Panc1 (cell line): ENCODE measurements at regions not wholly inside any gene's neighbourhood (a gene's known extent, or its start where the extent isn't known, plus 50 kb on each side); places are given as distances from the start of the nearest gene placed in this dataset.
A peak's percentile ranks its signal among the peaks of the same experiment; 100 is the strongest.

Experiments used
- ATAC-seq: fragments of 200-7000 bp; cut with Tn5 transposase; 2 replicates; pipeline ENCODE4 v1.9.1; 2020; ENCODE audit warnings: mild to moderate bottlenecking, moderate library complexity
- BruUV-seq: library from RNA; stranded (reverse); fragments of 400-500 nt; replicated peaks from 2 replicates; lab custom pipeline; 2021; lab: Mats Ljungman, UMichigan
- CTCF ChIA-PET: fragments of 300-600 bp; sonication (Branson Sonifier 250); formaldehyde crosslinking; loops from one replicate; lab custom pipeline; 2022; ENCODE audit warnings: antibody characterized with exemption; lab: Charles Lee
- POLR2A ChIA-PET: fragments of 300-600 bp; sonication (Branson Sonifier 250); formaldehyde crosslinking; loops from one replicate; lab custom pipeline; 2022; ENCODE audit warnings: antibody characterized with exemption; lab: Charles Lee
- DNase-seq: peaks from one replicate; pipeline ENCODE4 v3.0.0-alpha.2; 2010; ENCODE audit warnings: low read depth, low spot score
- H3K27ac ChIP-seq: 2 replicates; pipeline ENCODE4 v1.5.1; 2011; ENCODE audit warnings: mild to moderate bottlenecking, low read length, inconsistent platforms
- H3K27me3 ChIP-seq: fragments of 200-500 bp; sonication (Bioruptor generic); 2 replicates; pipeline ENCODE4 v1.6.0; 2014; ENCODE audit warnings: low read length, inconsistent platforms; ENCODE audit not compliant: control insufficient read depth, insufficient read depth
- H3K36me3 ChIP-seq: fragments of 200-500 bp; sonication (Bioruptor generic); 2 replicates; pipeline ENCODE4 v1.5.1; 2014; ENCODE audit warnings: inconsistent platforms, mild to moderate bottlenecking, low read length, moderate library complexity; ENCODE audit not compliant: control insufficient read depth, insufficient read depth
- H3K4me1 ChIP-seq: 2 replicates; pipeline ENCODE4 v1.5.1; 2011; ENCODE audit warnings: inconsistent platforms, mild to moderate bottlenecking, low read length, moderate library complexity; ENCODE audit not compliant: control insufficient read depth, insufficient read depth
- H3K4me3 ChIP-seq, 2 experiments: 2 replicates each; pipeline ENCODE4 v1.5.1; 2011 to 2012; ENCODE audit warnings: low read depth in 2 of 2, low read length in 2 of 2, mild to moderate bottlenecking in 2 of 2, inconsistent platforms in 1 of 2, moderate library complexity in 1 of 2
- H3K9me3 ChIP-seq: fragments of 200-500 bp; sonication (Bioruptor generic); 2 replicates; pipeline ENCODE4 v1.5.1; 2014; ENCODE audit warnings: low read depth, mild to moderate bottlenecking, inconsistent platforms, low read length, moderate library complexity; ENCODE audit not compliant: control insufficient read depth, insufficient read depth
- CTCF ChIP-seq: fragments of 450-650 bp; IDR thresholded peaks from 2 replicates; pipeline ENCODE4 v1.5.1; 2017; ENCODE audit warnings: mild to moderate bottlenecking
- POLR2AphosphoS5 ChIP-seq: IDR thresholded peaks from 2 replicates; pipeline ENCODE4 v1.6.1; 2012; ENCODE audit warnings: mild to moderate bottlenecking, low read depth, low read length, moderate library complexity
- REST ChIP-seq, 2 experiments: IDR thresholded peaks; 2 replicates each; pipeline ENCODE4 v1.6.1; 2011 to 2012; ENCODE audit warnings: low read depth in 2 of 2, control low read depth in 1 of 2, low read length in 1 of 2, mild to moderate bottlenecking in 1 of 2, moderate library complexity in 1 of 2; ENCODE audit not compliant: insufficient read depth in 1 of 2
- SIN3A ChIP-seq: IDR thresholded peaks from 2 replicates; pipeline ENCODE4 v1.6.1; 2012; ENCODE audit warnings: low read depth, mild to moderate bottlenecking, low read length, moderate library complexity, borderline replicate concordance; ENCODE audit not compliant: insufficient read depth
- TCF7L2 ChIP-seq: IDR thresholded peaks from 2 replicates; pipeline ENCODE4 v1.6.1; 2011; ENCODE audit warnings: mild to moderate bottlenecking, low read depth, low read length, inconsistent platforms
- in situ Hi-C: cut with HindIII; loops from 2 replicates; pipeline ENCODE4 v1.10.0; 2016; ENCODE audit warnings: low sequenced_read_pairs, low pct_unique_long_range_greater_than_20kb
- intact Hi-C: fragments of 100-400 bp; cut with micrococcal nuclease; formaldehyde crosslinking; loops from one replicate; pipeline ENCODE4 v1.10.0; 2022; ENCODE audit not compliant: unreplicated experiment

DNA sequence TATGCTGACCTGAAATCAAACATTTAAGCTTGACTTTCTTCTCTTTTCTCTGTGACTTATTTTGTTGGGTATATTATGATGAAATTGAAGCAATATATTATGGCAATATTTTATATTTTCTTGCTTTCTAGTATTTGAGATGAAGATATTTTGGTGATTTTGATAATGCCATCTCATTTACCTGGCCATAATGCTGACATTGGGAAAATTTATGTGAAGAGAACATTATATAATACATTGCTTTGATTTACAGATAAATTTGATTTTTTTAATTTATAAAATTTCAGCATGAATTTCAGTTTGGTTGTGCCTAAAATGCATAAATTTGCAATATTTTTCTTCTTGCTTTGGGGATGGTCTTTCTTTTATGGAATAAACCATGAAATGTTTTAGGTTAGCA, 1413.7 kb upstream of the TMEFF2 start:
- ATAC-seq (no peak), DNase-seq (no peak)
- in situ Hi-C loops (no loop called here), intact Hi-C loops (no loop called here)
- no peak for TF ChIP-seq REST (IDR thresholded peaks at IDR 0.05; ENCODE audit: insufficient read depth in 1 of 2, low read depth in 2 of 2, low read length in 1 of 2)
- TF ChIP-seq TCF7L2, result no peak
- TF ChIP-seq CTCF, result no peak
- ChIA-PET POLR2A (no interaction called here), CTCF (no interaction called here)
- Histone ChIP-seq H3K4me1 (no peaks in the 10 kb centered on the region), H3K27ac (no peak overlapping the region), H3K4me3 (no peak overlapping the region), H3K27me3 (no peaks in the 10 kb centered on the region), H3K36me3 (no peaks in the 10 kb centered on the region), H3K9me3 (no peaks in the 10 kb centered on the region)
- BruUV-seq, result no TSS peak

- Histone ChIP-seq H3K4me1 (no peaks in the 10 kb centered on the region), H3K27ac (no peak overlapping the region), H3K9me3 (no peaks in the 10 kb centered on the region), H3K36me3 (no peaks in the 10 kb centered on the region), H3K4me3 (no peak overlapping the region), H3K27me3 (no peaks in the 10 kb centered on the region)
- ATAC-seq, result no peak
- CTCF ChIA-PET, result no interaction called here
- intact Hi-C loops, result no loop called here
- POLR2A ChIA-PET, result no interaction called here
- in situ Hi-C loops, result no loop called here
- no TSS peak for BruUV-seq
- no peak for TF ChIP-seq CTCF
- DNase-seq, result no peak
These were observed 1396.1 kb upstream of the TMEFF2 start for GRCh38 chr2:193590831-193591230.

GRCh38 chr2:193584522-193584938, 1389.8 kb upstream of the TMEFF2 start:
- ATAC-seq (no peak), DNase-seq (peak; percentile 5)
- intact Hi-C loops, result no loop called here
- H3K9me3 ChIP-seq, result no peaks in the 10 kb centered on the region
- no peaks in the 10 kb centered on the region for H3K27me3 ChIP-seq
- no peaks in the 10 kb centered on the region for H3K36me3 ChIP-seq
- in situ Hi-C loops, result no loop called here
- ChIA-PET POLR2A (no interaction called here), CTCF (interaction anchor here (0.5 kb wide), 1 partner anchor 835 kb away, joined by 3 read pairs; no protein-coding TSS in a partner anchor)
- BruUV-seq, result no TSS peak
- TF ChIP-seq SIN3A (no peak), CTCF (peak; percentile 39; the same call in 1 of the 2 replicates), TCF7L2 (no peak), POLR2AphosphoS5 (no peak), REST (IDR thresholded peaks at IDR 0.05; ENCODE audit: insufficient read depth in 1 of 2, low read depth in 2 of 2, low read length in 1 of 2) (no peak)
- H3K4me3 ChIP-seq, result no peak overlapping the region
- no peak overlapping the region for H3K27ac ChIP-seq
- no peaks in the 10 kb centered on the region for H3K4me1 ChIP-seq
